BE2C (cell line): ENCODE measurements at regions not wholly inside any gene's neighbourhood (a gene's known extent, or its start where the extent isn't known, plus 50 kb on each side); places are given as distances from the start of the nearest gene placed in this dataset.

Experiments
- DNase-seq: peaks from one replicate; pipeline ENCODE4 v3.0.0-alpha.2; 2020
- H3K27me3 ChIP-seq: fragments of 250-450 bp; sonication (Bioruptor Pico); 2 replicates; pipeline ENCODE4 v1.5.1; 2020; ENCODE audit warnings: mild to moderate bottlenecking
- H3K36me3 ChIP-seq: fragments of 250-450 bp; sonication (Bioruptor Pico); 2 replicates; pipeline ENCODE4 v1.5.1; 2020; ENCODE audit warnings: mild to moderate bottlenecking
- H3K4me1 ChIP-seq: fragments of 250-450 bp; sonication (Bioruptor Pico); 2 replicates; pipeline ENCODE4 v1.5.1; 2020
- H3K4me3 ChIP-seq: 2 replicates; pipeline ENCODE4 v1.5.1; 2011; ENCODE audit warnings: low read depth, low read length
- H3K9me3 ChIP-seq: fragments of 250-450 bp; sonication (Bioruptor Pico); 2 replicates; pipeline ENCODE4 v1.5.1; 2020
- TF ChIP-seq, protein P1 (sequence below): IDR thresholded peaks from 2 replicates; pipeline ENCODE4 v1.5.1; 2012; ENCODE audit warnings: mild to moderate bottlenecking, low read depth, low read length

- Histone ChIP-seq H3K36me3 (no peaks in the 10 kb centered on the region), H3K27me3 (no peaks in the 10 kb centered on the region), H3K4me3 (no peak overlapping the region), H3K4me1 (no peaks in the 10 kb centered on the region), H3K9me3 (no peaks in the 10 kb centered on the region)
- no peak for DNase-seq
- TF ChIP-seq, protein P1, sequence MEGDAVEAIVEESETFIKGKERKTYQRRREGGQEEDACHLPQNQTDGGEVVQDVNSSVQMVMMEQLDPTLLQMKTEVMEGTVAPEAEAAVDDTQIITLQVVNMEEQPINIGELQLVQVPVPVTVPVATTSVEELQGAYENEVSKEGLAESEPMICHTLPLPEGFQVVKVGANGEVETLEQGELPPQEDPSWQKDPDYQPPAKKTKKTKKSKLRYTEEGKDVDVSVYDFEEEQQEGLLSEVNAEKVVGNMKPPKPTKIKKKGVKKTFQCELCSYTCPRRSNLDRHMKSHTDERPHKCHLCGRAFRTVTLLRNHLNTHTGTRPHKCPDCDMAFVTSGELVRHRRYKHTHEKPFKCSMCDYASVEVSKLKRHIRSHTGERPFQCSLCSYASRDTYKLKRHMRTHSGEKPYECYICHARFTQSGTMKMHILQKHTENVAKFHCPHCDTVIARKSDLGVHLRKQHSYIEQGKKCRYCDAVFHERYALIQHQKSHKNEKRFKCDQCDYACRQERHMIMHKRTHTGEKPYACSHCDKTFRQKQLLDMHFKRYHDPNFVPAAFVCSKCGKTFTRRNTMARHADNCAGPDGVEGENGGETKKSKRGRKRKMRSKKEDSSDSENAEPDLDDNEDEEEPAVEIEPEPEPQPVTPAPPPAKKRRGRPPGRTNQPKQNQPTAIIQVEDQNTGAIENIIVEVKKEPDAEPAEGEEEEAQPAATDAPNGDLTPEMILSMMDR, result no peak
These were observed 121.7 kb upstream of the NXT1 start for GRCh38 chr20:23228912-23229311.

GRCh38 chr20:23227976-23228375 is 122.6 kb upstream of the NXT1 start:
- no peaks in the 10 kb centered on the region for H3K36me3 ChIP-seq
- no peak overlapping the region for H3K4me3 ChIP-seq
- no peak for DNase-seq
- TF ChIP-seq, protein P1, result no peak
- no peaks in the 10 kb centered on the region for H3K27me3 ChIP-seq
- H3K4me1 ChIP-seq, result no peaks in the 10 kb centered on the region
- no peaks in the 10 kb centered on the region for H3K9me3 ChIP-seq

GRCh38 chr20:23227274-23227673 is 123.3 kb upstream of the NXT1 start:
- Histone ChIP-seq H3K4me3 (no peak overlapping the region), H3K4me1 (no peaks in the 10 kb centered on the region), H3K9me3 (no peaks in the 10 kb centered on the region; the same call in 1 of the 2 replicates), H3K36me3 (no peaks in the 10 kb centered on the region), H3K27me3 (no peaks in the 10 kb centered on the region)
- TF ChIP-seq, protein P1, result no peak
- DNase-seq, result no peak

DNA sequence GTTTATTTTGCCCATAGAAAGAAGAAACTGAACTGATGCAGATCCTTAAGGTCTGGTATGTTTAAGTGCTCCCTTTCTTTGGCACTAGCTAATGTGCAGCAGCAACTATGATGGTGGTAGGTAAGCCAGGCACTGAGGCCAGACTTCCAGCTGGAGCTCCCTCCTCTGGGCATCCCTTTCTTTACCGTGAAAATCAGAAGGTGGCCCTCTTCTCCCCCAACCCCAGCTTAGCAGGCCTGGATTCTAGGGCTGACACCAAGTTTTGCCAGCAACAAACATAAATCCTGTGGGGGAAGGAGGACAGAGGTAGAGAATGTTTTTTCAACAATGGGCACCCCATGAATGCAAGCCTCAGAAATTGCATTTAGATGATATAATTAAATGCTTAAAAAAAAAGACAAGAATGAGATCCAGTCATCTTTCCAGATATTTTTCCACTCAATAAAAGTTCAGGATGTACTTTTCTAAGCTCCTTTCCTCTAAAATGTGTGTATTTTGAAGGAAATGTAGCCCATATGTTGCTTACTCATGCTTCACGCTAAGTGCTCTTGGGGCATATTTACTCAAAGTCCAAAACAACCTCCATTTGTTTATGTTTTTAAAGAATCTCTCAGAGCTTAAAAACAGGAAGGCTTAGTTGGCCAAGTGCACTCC is 123.9 kb upstream of the NXT1 start:
- no peaks in the 10 kb centered on the region; the same call in 1 of the 2 replicates for H3K9me3 ChIP-seq
- no peak overlapping the region for H3K4me3 ChIP-seq
- H3K36me3 ChIP-seq, result no peaks in the 10 kb centered on the region
- TF ChIP-seq, protein P1, result no peak
- H3K27me3 ChIP-seq, result no peaks in the 10 kb centered on the region
- no peaks in the 10 kb centered on the region for H3K4me1 ChIP-seq
- DNase-seq, result no peak

- no peaks in the 10 kb centered on the region for H3K4me1 ChIP-seq
- DNase-seq, result no peak
- no peak overlapping the region for H3K4me3 ChIP-seq
- no peaks in the 10 kb centered on the region for H3K36me3 ChIP-seq
- TF ChIP-seq, protein P1, result no peak
- no peaks in the 10 kb centered on the region; the same call in 1 of the 2 replicates for H3K9me3 ChIP-seq
- H3K27me3 ChIP-seq, result no peaks in the 10 kb centered on the region
These were observed 125.1 kb upstream of the NXT1 start for GRCh38 chr20:23225407-23226060.

DNA sequence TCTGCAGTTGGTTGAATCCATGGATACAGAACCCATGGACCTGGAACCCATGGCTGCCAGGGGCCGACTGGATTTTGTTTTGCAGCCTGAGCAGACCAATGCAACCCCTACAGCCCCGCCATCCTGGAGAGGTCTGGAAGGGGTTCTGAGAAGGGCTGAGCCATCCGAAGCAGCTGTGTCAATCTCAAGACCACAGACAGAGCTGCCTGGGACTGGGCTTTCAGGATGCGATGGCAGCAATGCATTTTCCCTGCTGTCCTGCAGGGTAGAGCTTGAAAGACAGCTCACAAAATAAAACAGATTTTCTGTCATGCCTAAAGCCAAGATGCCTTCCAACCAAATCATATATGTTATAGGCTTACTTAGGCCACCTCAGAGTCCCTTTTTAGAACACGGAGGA is 125.8 kb upstream of the NXT1 start:
- no peaks in the 10 kb centered on the region for H3K36me3 ChIP-seq
- H3K4me3 ChIP-seq, result no peak overlapping the region
- no peaks in the 10 kb centered on the region; the same call in 1 of the 2 replicates for H3K9me3 ChIP-seq
- TF ChIP-seq, protein P1, result no peak
- no peaks in the 10 kb centered on the region for H3K4me1 ChIP-seq
- DNase-seq, result no peak
- H3K27me3 ChIP-seq, result no peaks in the 10 kb centered on the region
